Liver (tissue), 7 donors: ENCODE measurements at regions not wholly inside any gene's neighbourhood (a gene's known extent, or its start where the extent isn't known, plus 50 kb on each side); places are given as distances from the start of the nearest gene placed in this dataset.
A peak's percentile ranks its signal among the peaks of the same experiment; 100 is the strongest.

Experiments used
- DNase-seq: peaks from one replicate; pipeline ENCODE4 v3.0.0-alpha.2; 2017; ENCODE audit warnings: low spot score
- H3K27ac ChIP-seq, 2 donors: one replicate each; pipeline ENCODE4 v1.7.0; 2013; ENCODE audit warnings: inconsistent platforms in 2 of 2, low read length in 2 of 2, control low read depth in 1 of 2, low read depth in 1 of 2, mild to moderate bottlenecking in 1 of 2
- H3K27me3 ChIP-seq, 4 donors: one replicate each; pipeline versions ENCODE4 v1.6.1 to v1.7.0; 2013; ENCODE audit warnings: low read length in 3 of 4, inconsistent platforms in 1 of 4, mild to moderate bottlenecking in 1 of 4, moderate library complexity in 1 of 4; ENCODE audit not compliant: control insufficient read depth in 4 of 4, insufficient read depth in 4 of 4
- H3K36me3 ChIP-seq, 4 donors: one replicate each; pipeline versions ENCODE4 v1.6.1 to v1.7.0; 2013; ENCODE audit warnings: low read length in 3 of 4, mild to moderate bottlenecking in 3 of 4, low read depth in 1 of 4, moderate library complexity in 1 of 4; ENCODE audit not compliant: control insufficient read depth in 4 of 4, insufficient read depth in 3 of 4
- H3K4me1 ChIP-seq, 4 donors: one replicate each; pipeline versions ENCODE4 v1.6.1 to v1.7.0; 2013; ENCODE audit warnings: low read length in 3 of 4, mild to moderate bottlenecking in 3 of 4, moderate library complexity in 1 of 4; ENCODE audit not compliant: control insufficient read depth in 4 of 4, insufficient read depth in 4 of 4
- H3K4me3 ChIP-seq, 3 donors: one replicate each; pipeline versions ENCODE4 v1.6.1 to v1.7.0; 2013; ENCODE audit warnings: low read length in 3 of 3, control low read depth in 1 of 3, low read depth in 1 of 3, mild to moderate bottlenecking in 1 of 3
- H3K9ac ChIP-seq, 2 donors: one replicate each; pipeline ENCODE4 v1.7.0; 2013; ENCODE audit warnings: low read length in 2 of 2, mild to moderate bottlenecking in 2 of 2, moderate library complexity in 2 of 2, control low read depth in 1 of 2, low read depth in 1 of 2
- H3K9me3 ChIP-seq, 4 donors: one replicate each; pipeline versions ENCODE4 v1.6.1 to v1.7.0; 2013; ENCODE audit warnings: low read length in 3 of 4; ENCODE audit not compliant: control insufficient read depth in 4 of 4
- EGR1 ChIP-seq, 2 donors: IDR thresholded peaks; 2 replicates each; pipeline ENCODE4 v1.6.1; 2016 to 2018; ENCODE audit warnings: antibody characterized with exemption in 2 of 2, low read depth in 2 of 2
- FOXA2 ChIP-seq: IDR thresholded peaks from 2 replicates; pipeline ENCODE4 v1.6.1; 2016; ENCODE audit warnings: antibody characterized with exemption
- GABPA ChIP-seq, 2 donors: IDR thresholded peaks in 1 of 2; conservative IDR thresholded peaks in 1 of 2; 2 replicates each; pipeline ENCODE4 v1.6.1; 2016; ENCODE audit warnings: antibody characterized with exemption in 2 of 2, mild to moderate bottlenecking in 1 of 2, moderate library complexity in 1 of 2
- HNF4A ChIP-seq, 2 donors: conservative IDR thresholded peaks; 2 replicates each; pipeline ENCODE4 v1.6.1; 2016; ENCODE audit warnings: antibody characterized with exemption in 2 of 2, mild to moderate bottlenecking in 2 of 2
- HNF4G ChIP-seq: IDR thresholded peaks from 2 replicates; pipeline ENCODE4 v1.6.1; 2016; ENCODE audit warnings: antibody characterized with exemption
- JUND ChIP-seq, 2 donors: IDR thresholded peaks; 2 replicates each; pipeline ENCODE4 v1.6.1; 2016; ENCODE audit warnings: antibody characterized with exemption in 2 of 2
- NR2F2 ChIP-seq: IDR thresholded peaks from 2 replicates; pipeline ENCODE4 v1.6.1; 2016; ENCODE audit warnings: antibody characterized with exemption
- RAD21 ChIP-seq, 2 donors: IDR thresholded peaks; 2 replicates each; pipeline ENCODE4 v1.6.1; 2016; ENCODE audit warnings: antibody characterized with exemption in 2 of 2, mild to moderate bottlenecking in 2 of 2
- SP1 ChIP-seq: IDR thresholded peaks from 2 replicates; pipeline ENCODE4 v1.6.1; 2018; ENCODE audit warnings: antibody characterized with exemption, mild to moderate bottlenecking
- YY1 ChIP-seq: IDR thresholded peaks from 2 replicates; pipeline ENCODE4 v1.6.1; 2016; ENCODE audit warnings: antibody characterized with exemption, mild to moderate bottlenecking
- WGBS: extraction: QIAGEN DNeasy Blood & Tissue Kit; methylation state at CpG from one replicate; pipeline ENCODE4 v1.1.7; 2013; 5-methylcytosine and 5-hydroxymethylcytosine counted together
- TF ChIP-seq, protein P1 (sequence below): IDR thresholded peaks from 2 replicates; pipeline ENCODE4 v1.6.1; 2016; ENCODE audit warnings: antibody characterized with exemption
- TF ChIP-seq, protein P2 (sequence below): IDR thresholded peaks from 2 replicates; pipeline ENCODE4 v1.6.1; 2016; ENCODE audit warnings: antibody characterized with exemption, mild to moderate bottlenecking
- TF ChIP-seq, protein P3 (sequence below): IDR thresholded peaks from 2 replicates; pipeline ENCODE4 v1.6.1; 2016; ENCODE audit warnings: antibody characterized with exemption
- donor health status: healthy.
- donor health status: healthy.
- donor health status: healthy.
- donor health status: healthy.

DNA sequence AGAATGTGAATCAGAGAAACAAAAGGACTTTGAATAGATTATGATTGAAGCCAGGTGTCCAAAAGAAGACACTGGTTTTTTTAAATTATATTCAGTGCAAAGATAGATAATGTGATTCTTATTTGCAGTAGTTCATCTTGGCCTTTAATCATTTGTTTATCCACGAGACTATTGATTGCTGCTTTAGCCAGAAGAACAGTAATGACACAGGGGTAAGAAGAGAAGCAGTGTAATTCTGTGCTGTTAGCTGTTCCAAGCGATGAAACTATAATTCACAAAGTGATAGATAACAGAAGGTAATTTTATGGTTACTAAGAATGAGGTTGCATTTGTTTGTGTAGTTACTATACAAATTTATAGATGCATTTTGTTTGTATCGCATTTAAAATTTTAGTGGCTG, 311.6 kb downstream of the MZT1 start:
- no peak for TF ChIP-seq HNF4G
- TF ChIP-seq HNF4A (conservative IDR thresholded peaks at IDR 0.05): no peak
- TF ChIP-seq SP1: no peak
- no peak for TF ChIP-seq EGR1 (IDR thresholded peaks at IDR 0.05; ENCODE audit: low read depth in 2 of 2)
- no peak for TF ChIP-seq JUND (IDR thresholded peaks at IDR 0.05)
- TF ChIP-seq, protein P1, sequence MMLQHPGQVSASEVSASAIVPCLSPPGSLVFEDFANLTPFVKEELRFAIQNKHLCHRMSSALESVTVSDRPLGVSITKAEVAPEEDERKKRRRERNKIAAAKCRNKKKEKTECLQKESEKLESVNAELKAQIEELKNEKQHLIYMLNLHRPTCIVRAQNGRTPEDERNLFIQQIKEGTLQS: no peak
- TF ChIP-seq, protein P2, sequence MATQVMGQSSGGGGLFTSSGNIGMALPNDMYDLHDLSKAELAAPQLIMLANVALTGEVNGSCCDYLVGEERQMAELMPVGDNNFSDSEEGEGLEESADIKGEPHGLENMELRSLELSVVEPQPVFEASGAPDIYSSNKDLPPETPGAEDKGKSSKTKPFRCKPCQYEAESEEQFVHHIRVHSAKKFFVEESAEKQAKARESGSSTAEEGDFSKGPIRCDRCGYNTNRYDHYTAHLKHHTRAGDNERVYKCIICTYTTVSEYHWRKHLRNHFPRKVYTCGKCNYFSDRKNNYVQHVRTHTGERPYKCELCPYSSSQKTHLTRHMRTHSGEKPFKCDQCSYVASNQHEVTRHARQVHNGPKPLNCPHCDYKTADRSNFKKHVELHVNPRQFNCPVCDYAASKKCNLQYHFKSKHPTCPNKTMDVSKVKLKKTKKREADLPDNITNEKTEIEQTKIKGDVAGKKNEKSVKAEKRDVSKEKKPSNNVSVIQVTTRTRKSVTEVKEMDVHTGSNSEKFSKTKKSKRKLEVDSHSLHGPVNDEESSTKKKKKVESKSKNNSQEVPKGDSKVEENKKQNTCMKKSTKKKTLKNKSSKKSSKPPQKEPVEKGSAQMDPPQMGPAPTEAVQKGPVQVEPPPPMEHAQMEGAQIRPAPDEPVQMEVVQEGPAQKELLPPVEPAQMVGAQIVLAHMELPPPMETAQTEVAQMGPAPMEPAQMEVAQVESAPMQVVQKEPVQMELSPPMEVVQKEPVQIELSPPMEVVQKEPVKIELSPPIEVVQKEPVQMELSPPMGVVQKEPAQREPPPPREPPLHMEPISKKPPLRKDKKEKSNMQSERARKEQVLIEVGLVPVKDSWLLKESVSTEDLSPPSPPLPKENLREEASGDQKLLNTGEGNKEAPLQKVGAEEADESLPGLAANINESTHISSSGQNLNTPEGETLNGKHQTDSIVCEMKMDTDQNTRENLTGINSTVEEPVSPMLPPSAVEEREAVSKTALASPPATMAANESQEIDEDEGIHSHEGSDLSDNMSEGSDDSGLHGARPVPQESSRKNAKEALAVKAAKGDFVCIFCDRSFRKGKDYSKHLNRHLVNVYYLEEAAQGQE: no peak
- TF ChIP-seq, protein P3, sequence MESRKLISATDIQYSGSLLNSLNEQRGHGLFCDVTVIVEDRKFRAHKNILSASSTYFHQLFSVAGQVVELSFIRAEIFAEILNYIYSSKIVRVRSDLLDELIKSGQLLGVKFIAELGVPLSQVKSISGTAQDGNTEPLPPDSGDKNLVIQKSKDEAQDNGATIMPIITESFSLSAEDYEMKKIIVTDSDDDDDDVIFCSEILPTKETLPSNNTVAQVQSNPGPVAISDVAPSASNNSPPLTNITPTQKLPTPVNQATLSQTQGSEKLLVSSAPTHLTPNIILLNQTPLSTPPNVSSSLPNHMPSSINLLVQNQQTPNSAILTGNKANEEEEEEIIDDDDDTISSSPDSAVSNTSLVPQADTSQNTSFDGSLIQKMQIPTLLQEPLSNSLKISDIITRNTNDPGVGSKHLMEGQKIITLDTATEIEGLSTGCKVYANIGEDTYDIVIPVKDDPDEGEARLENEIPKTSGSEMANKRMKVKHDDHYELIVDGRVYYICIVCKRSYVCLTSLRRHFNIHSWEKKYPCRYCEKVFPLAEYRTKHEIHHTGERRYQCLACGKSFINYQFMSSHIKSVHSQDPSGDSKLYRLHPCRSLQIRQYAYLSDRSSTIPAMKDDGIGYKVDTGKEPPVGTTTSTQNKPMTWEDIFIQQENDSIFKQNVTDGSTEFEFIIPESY: no peak
- no peak for DNase-seq
- H3K36me3 ChIP-seq: no peaks in the 10 kb centered on the region
- no peak overlapping the region for H3K27ac ChIP-seq
- H3K27me3 ChIP-seq: no peaks in the 10 kb centered on the region
- no peaks in the 10 kb centered on the region for H3K9me3 ChIP-seq
- peaks cover 0 to 10% (median under 1%) of the 10 kb centered on the region in 4 donors for H3K4me1 ChIP-seq
- no peak overlapping the region for H3K9ac ChIP-seq
- H3K4me3 ChIP-seq: no peak overlapping the region
- 66% methylated on average over 3 of the region's 3 CpGs for WGBS

DNA sequence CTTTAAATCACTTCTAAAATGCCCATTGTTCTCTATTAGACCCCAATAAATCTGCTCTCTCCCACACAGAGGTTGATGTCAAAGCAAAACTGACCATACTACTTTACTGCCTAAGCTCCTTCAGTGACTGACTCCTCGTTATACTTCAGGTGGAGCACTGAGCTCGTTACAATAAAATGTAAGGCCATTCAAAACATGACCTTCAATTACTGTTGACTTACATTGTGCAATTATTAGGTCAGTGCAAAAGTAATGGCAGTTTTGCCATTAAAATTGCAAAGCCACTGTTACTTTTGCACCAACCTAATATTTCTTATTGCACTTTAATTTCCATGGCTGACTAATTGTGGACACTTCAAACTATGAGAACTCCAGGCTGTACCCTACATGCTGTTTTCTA, 314.9 kb downstream of the MZT1 start:
- DNase-seq: no peak
- 30% methylated on average over 2 of the region's 2 CpGs for whole genome bisulfite sequencing
- no peaks in the 10 kb centered on the region for H3K9me3 ChIP-seq

DNA sequence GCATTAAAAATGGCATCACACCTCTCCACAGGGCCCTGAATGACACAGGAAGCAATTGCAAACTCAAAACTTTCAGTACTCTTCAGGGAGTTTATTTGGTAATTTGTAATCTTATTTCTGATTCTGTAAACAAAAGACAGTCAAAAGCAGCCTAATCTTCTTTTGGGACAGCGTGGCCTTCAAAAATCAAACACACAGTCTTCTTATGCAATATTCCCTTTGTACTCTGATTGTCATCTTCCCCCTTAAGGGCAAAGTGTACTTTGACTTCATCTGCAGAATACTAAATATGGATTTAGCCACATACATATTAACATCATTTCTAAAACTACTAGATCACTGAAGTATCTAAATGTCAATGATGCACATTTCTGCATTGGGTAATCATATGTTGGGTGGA, 322.0 kb downstream of the MZT1 start:
- TF ChIP-seq JUND (IDR thresholded peaks at IDR 0.05) (no peak), HNF4A (conservative IDR thresholded peaks at IDR 0.05) (peak; percentile 50 to 59), RAD21 (IDR thresholded peaks at IDR 0.05) (no peak)
- TF ChIP-seq, protein P3: peak; percentile 22
- no peak overlapping the region for H3K27ac ChIP-seq
- 23% methylated on average over 1 of the region's 1 CpG for WGBS

More for the DNA sequence above, 314.9 kb downstream of the MZT1 start:
- TF ChIP-seq EGR1 (IDR thresholded peaks at IDR 0.05; ENCODE audit: low read depth in 2 of 2) (no peak), NR2F2 (no peak), SP1 (no peak), YY1 (peak; percentile 48), GABPA (IDR thresholded peaks at IDR 0.05 in 1 of 2, conservative IDR thresholded peaks at IDR 0.05 in 1 of 2) (no peak), FOXA2 (no peak), HNF4A (conservative IDR thresholded peaks at IDR 0.05) (no peak), RAD21 (IDR thresholded peaks at IDR 0.05) (peak in 1 of 2 donors; percentile 26), JUND (IDR thresholded peaks at IDR 0.05) (no peak)
- TF ChIP-seq, protein P1: no peak
- no peaks in the 10 kb centered on the region for H3K27me3 ChIP-seq
- H3K9ac ChIP-seq: no peak overlapping the region
- peaks cover 0 to 10% (median under 1%) of the 10 kb centered on the region in 4 donors for H3K4me1 ChIP-seq
- H3K36me3 ChIP-seq: no peaks in the 10 kb centered on the region
- H3K27ac ChIP-seq: no peak overlapping the region
- H3K4me3 ChIP-seq: no peak overlapping the region

More for the DNA sequence above, 322.0 kb downstream of the MZT1 start:
- peaks cover 0 to 3% (median 0%) of the 10 kb centered on the region in 4 donors for H3K27me3 ChIP-seq
- H3K9ac ChIP-seq: no peak overlapping the region
- no peaks in the 10 kb centered on the region for H3K9me3 ChIP-seq
- H3K36me3 ChIP-seq: no peaks in the 10 kb centered on the region
- DNase-seq: no peak
- peaks cover 0 to 1% (median 0%) of the 10 kb centered on the region in 4 donors for H3K4me1 ChIP-seq
- H3K4me3 ChIP-seq: no peak overlapping the region
